ENCODE measurements at regions not wholly inside any gene's neighbourhood (a gene's known extent, or its start where the extent isn't known, plus 50 kb on each side); places are given as distances from the start of the nearest gene placed in this dataset.
"Not testable (repeated sequence)": the region's sequence is repeated elsewhere in the genome, so short reads cannot be mapped to it uniquely, and the experiment has no call there.

DNA sequence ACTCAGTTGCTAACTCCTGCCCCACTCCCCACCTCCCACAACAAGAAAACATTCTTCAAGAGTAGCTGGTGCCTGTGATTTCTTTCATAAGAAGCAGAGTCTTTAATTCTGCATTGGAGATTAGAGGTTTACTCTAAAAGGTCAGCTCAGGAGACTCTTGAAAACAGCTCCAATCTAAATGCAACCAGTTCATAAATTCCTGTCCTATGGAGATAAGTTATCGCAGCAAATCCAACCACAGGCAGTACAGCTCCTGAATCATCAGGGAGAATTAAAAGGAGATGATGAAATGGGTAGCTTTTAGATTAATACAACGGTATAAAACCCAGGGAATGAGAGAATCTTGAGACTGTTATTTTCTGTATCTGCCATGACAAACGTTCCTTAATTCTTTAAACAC, 130.7 kb downstream of the SOCS6 start:
- DNase-seq (ENCODE audit: low read depth), result no peak

DNA sequence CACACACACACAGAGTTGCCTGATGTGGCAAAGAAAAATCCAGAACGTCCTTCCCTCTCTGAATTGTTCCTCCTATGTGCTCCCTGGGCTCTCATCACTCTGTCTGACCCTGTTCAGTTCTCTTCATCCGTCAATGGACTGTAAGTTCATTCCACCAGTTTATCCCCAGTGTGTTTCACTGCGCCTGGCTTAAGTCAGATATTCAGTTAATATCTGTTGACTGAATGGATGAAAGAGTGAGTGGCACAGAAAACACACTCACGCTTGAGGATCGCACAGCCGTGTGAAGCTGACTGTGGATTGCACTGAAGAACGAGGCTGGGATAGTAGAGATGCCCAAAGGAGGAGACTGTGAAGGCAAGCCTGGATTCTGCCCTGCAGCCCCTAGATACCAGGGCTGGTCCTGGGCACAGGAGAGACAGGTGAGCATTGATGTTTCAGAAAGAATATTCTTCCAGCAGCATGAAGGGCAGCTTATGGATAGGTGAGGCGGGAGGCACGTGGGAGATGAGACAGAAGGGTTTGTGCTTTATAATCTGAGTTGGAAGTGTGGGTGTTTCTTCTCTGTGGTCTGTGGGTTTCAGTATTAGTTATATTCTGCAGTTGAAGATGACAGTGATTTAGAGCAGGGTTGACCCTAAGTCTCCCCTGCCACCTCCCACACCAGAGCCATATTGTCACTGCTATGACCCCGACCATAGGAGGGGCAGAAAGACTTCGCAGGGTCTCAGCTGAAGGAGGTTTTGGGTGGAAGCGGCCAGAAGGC, 129.9 kb downstream of the SOCS6 start:
- DNase-seq (ENCODE audit: low read depth), result no peak

DNA sequence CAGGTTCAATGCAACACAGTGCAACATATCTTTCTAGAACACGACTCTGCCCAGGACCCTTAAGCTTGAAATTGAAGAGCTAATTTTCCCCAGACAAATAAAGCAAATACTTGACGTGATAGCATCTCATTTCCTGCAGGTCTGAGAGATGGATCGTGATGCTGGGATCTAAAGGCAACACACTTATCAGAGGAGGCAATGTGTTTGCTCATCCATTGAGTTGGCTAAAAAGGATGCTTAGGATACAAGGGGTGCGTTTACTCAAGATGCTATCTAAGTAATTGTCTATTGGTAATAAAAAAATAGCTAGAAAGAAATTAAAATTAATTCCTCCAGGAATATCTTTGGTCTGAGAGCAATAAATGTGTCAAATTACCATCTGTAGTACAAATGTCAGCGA, 129.0 kb downstream of the SOCS6 start:
- no peak for DNase-seq (ENCODE audit: low read depth)

DNA sequence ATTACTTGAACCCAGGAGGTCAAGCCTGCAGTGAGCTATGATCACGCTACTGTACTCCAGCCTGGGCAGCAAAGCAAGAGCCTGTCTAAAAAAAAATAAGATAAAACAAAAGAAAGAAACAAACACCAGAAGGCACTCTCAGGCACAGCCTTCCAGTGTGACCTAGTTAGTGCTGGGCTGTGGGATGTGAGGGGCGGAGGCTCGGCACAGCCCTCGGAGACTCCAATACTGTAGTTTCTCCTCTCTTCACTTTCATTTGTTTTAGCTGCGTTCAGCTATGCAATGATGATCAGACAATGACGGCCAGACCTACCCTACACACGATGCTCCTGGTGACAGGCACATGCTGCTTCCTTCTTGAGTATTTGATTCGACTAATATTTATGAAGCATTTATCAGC, 127.7 kb downstream of the SOCS6 start:
- DNase-seq (ENCODE audit: low read depth), result no peak

DNA sequence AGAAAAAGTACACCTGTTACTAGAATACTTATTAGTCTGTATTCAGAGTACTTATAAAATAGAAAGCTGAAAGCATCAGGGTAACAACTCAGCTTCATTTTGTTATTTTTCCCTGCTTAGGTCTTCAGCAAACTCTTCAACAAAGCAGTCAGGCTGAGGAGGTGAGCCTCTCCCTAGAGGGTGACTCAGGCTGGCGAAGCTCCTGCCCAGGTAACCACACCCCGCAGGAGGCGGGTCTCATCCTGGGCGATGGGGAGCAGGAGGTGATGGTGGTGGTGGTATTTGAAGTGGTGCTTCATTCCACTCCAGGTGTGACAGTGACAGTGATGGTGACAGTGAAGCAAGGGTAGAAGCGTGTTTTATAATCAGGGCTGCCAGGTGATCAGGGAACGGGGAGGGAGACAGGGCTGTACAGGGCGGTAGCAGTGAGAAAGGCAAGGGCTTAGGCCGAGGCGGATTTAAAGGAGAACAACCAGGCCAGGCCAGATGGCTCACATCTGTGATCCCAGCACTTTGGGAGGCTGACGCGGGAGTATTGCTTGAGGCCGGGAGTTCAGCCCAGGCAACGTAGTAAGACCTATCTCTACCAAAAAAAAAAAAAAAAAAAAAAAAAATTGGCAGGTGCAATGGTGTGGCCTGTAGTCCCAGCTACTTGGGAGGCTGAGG, 127.1 kb downstream of the SOCS6 start:
- no peak for DNase-seq (ENCODE audit: low read depth)

DNA sequence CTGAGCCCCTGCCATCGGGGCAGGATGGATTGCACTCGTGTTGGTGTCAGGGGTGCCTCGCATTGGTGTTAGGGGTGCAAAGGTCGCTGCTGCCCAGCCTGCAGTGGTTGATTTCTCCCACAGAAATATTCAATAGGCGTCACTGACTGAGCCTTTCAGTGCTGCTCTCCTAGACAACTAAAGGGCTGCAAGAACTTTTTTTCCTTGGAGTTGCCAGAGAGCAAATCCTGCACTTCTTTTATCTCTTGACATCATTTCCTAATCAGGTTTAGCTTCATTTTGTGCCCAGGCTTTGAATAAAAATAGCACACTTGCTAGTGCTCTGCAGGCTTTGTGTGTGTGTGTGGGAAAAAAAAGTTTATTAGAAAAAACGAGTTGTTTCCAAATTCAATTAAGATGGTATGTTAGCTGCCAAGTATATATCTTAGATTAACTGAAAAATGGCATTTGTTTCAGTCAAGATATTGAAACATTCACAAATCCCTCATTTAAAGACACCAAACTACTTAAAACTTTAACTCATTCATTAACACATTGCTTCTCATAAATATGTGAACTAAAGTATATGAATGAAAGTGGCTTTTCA, 125.6 kb downstream of the SOCS6 start:
- no peak for DNase-seq (ENCODE audit: low read depth)

DNA sequence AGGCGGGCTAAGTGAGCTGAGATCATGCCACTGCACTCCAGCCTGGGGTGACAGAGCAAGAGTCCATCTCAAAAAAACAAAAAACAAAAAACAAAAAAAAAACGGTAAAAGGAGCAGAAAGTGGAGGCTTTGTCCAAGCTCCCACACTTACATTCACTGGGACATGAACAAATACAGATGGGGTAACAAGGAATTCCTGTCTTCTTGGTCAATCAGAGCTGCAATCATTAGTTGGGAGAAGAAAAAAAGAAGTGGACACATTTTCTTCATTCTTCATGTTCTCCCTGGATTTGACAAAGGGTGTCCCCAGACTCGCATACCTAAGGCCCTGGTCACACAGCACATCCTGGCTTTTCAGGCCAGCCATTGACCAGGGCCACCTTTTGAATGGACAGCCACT, 124.6 kb downstream of the SOCS6 start:
- no peak for DNase-seq (ENCODE audit: low read depth)

DNA sequence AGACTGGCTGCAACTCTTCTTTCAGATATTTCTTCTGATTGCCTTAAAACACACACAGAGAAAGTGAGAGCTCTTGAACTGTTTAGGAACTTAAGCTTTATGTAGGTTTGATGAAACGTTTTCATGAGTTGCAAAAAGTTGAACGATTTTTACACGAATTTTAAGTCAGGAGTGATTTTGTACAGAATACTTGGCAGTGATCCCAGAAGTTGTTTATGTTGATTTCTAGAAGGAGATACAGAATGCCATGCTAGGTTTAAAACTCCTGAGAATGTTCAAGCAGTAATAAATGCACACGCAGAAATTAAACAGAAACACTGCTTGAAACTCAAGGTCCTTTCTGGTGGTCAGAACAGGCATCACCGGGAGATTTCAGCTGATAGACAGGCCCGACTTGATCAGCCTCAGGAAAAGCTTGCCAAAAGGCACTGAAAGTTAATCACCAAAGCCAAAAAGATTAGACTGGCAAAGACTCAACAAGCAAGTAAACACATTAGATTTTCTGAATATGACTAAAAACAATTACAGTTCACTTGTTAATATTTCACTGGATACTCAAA, 123.1 kb downstream of the SOCS6 start:
- DNase-seq (ENCODE audit: low read depth), result no peak

DNA sequence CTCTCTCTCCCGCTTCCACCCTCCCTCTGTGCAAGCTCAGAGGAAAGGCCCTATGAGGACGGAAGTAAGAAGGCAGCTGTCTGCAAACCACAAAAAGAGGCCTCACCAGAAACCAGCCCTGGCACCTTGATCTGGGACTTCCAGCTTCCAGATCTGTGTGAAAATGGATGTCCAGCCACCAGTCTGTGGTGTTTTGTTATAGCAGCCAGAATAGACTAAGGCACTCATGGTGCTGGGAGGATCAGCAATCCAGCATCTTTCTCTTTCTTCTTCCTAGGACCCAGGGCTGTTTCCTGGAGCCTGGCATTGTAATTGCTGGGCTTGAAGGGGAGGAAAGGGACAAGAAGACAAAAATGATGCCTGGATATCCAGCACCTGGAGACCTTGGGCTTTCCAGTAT, 122.5 kb downstream of the SOCS6 start:
- DNase-seq (ENCODE audit: low read depth), result no peak

DNA sequence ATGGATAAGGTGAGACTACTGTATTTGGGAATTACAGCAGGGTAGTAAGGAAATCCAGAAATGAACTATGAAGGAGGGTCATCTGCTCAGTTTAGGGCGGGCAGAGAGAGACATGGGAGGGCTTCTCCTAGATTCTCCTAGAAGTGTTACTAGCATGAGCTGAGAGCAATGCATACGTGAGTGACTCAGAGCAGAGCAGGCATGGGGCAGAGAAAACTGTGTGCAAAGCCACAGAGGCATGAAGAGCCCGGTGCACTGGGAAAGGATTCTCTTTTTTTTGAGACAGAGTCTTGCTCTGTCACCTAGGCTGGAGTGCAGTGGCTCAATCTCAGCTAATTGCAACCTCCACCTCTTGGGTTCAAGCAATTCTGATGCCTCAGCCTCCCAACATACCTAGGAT, 116.2 kb downstream of the SOCS6 start:
- DNase-seq (ENCODE audit: low read depth), result no peak

DNA sequence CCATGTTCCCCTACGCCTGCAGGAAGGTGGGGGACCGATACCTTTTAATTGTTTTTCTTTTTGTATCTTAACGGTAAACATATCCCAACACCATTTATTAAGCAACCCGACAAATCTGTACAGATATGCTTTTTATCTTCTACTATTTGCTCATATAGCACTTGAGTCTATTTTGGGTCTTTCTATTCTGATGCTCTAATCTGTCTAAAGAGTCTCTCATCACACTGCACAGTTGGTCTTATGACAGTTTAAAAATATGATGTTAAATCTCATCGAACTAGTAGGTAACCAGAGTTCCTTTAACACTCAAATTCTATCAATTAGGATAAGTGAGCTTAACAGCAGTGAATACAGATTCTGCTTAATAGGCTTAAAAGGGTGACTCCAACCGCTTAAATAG, 111.6 kb downstream of the SOCS6 start:
- no peak for DNase-seq (ENCODE audit: low read depth)

DNA sequence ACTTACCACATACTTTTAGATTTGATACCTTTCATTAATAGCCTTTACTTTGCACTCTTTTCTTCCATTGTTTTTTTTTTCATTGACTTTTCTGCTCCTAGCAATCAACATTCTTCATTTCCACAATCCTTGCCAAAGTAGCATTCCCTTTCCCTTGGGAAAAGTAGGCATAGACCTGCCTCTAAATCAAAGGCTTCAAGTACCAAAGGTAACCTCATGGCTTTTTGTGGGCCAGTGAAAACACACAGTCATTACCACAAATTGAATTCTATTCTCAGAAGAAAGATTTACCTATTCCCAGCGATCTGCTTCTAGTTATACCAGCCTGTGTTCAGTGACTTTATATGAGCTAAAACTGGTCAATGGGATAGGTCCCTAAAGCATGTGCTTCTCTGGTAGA, 109.2 kb downstream of the SOCS6 start:
- no peak for DNase-seq (ENCODE audit: low read depth)

DNA sequence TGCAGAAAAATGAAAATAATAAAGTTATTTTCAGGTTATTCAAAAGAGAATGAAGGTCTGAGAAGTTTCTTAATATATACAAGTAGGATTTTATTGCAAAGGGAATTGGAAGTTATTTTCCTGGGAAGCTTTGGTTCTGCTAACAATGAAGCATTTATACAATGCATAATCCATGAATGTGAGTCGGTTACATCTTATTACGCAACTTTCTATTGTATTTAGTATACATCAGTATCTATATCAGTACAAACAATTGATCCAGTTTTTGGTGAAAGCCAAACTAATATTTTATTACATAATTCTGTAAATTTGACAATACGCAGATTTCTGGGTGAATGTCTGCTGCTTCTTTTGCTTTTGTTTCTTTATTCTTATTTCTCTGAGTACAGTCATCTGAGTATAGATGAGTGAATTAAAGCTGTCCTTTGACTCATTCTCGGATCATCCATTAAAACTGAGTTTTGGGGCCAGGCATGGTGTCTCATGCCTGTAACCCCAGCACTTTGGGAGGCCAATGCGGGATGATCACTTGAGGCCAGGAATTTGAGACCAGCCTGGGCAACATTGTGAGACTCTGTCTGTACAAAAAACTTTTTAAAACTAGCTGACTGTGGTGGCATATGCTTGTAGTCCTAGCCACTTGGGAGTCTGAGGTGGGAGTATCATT, 108.5 kb downstream of the SOCS6 start:
- DNase-seq (ENCODE audit: low read depth), result no peak

DNA sequence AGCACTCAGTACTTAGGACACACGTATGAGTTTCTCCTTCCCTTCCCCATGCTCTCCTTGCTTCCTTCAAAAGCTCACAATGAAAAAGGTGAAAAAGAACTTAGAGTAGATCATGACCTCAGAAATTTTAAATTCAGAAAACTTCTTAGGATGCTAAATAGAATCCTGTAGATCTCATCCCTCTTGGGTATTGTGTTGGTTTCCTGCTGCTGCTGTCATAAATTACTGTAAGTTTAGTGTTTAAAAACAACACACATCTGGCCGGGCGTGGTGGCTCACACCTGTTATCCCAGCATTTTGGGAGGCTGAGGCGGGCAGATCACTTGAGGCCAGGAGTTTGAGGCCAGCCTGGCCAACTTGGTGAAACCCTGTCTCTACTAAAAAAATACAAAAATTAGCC, 106.9 kb downstream of the SOCS6 start:
- not testable (repeated sequence) for DNase-seq (ENCODE audit: low read depth)

DNA sequence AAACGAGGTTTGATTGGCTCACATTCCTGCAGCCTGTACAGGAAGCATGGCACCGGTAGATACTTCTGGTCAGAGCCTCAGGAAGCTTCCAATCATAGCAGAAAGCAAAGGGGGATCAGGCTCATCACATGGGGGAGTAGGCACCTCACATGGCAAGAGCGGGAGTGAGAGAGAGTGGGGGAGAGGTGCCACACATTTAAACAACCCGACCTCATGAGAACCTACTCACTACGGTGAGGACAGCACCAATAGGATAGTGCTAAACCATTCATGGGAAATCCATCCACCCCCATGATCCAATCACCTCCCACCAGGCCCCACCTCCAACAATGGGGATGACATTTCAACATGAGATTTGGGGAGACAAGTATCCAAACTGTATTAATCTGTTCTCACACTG, 105.8 kb downstream of the SOCS6 start:
- DNase-seq (ENCODE audit: low read depth), result no peak

DNA sequence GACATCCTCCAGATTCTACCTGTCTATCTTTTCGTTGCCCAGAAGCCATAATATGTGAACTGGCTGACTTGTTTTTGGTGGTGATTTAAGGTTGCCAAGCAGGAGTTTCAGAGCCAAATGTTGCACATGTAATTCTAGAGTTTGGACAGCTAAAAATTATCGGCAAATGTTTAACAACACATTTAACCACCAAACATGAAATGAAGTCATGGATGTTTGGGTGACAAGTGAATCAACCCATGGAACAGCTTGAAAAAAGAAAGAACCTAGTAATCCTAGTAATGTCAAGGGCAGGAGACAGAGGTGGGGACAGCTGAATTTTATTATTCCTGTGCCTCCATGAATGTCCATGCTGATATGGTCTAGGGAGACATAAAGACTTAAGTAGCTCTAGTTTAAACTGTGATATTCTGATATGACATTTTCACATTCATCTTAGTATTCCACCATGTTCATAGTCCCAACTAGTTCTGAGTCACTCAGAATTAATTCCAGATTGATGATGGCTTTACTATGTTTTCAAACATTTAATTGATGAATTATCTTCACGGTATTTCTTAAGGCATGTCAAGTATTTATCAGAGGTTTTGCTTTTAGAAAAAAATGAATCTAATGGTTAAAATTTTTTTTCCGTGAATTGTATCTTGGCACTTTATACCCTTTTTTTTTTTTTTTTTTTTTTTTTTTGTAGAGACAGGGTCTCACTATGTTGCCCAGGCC, 101.7 kb downstream of the SOCS6 start:
- DNase-seq (ENCODE audit: low read depth), result no peak

DNA sequence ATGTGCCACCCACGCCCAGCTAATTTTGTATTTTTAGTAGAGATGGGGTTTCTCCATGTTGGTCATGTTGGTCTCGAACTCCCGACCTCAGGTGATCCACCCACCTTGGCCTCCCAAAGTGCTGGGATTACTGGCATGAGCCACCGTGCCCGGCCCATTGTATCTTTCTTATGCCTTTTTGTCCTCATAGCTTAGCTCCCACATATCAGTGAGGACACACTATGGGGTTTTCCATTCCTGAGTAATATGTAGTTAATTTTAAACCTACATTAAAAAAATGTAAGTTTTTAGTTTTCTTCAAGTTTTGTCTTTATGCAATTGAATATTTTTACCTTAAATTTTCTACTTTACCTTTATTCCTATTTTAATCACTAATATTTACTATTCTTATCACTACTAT, 100.2 kb downstream of the SOCS6 start:
- not testable (repeated sequence) for DNase-seq (ENCODE audit: low read depth)

DNA sequence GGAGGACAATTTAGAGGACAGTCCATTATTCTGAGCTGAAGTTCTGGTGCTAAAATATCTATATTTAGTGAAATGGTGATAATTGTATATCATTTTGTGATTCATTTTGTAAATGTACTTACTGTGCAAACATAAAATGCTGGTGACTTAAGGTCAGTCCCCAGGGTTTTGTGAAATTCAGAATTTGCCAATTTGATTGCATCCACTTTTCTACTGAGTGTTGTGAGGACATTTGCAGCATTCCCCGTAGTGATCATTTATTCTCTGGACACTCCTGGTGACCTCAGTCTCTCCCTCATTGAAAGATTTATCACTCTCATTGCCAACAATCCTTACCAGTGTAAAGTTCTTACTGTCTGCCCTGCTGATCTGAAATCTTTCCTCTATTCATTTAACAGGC, 98.2 kb downstream of the SOCS6 start:
- DNase-seq (ENCODE audit: low read depth), result no peak

DNA sequence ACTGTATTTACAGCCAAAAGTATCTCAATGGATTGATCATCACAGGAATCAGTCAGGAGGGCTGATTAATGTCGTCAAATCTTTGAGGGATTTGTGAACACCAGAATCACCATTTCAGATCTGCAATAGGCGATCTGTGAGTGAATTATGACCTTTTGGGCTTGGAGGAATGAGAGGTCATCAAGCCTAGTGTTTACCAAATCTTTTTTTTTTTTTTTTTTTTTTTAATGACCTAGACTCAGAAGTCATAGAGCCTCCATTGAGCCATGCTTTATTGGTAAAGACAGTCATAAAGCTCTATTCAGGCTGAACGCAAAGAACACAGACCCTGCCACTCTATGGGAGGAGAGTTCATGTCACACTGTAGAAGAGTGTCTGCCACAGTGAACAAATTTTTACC, 97.7 kb downstream of the SOCS6 start:
- DNase-seq (ENCODE audit: low read depth), result no peak

DNA sequence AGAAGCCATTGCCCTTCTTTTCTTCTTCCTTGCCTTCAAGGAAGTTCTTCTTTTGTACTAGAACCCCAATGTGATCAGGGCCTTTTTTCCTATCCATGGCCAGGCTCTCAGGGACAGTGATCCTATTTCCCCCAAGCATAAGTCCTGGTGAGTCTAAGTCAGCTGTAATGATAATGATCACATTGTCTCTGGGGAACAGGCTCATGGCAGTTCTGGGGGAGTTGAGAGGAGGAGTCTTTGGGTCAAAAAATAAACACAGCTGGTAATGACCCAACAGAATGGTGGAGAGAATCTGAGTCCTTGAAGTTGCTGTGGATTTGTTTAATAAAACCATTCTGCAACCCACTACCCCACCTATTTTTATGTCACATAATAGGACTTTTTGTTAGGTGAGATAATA, 96.6 kb downstream of the SOCS6 start:
- DNase-seq (ENCODE audit: low read depth), result no peak

DNA sequence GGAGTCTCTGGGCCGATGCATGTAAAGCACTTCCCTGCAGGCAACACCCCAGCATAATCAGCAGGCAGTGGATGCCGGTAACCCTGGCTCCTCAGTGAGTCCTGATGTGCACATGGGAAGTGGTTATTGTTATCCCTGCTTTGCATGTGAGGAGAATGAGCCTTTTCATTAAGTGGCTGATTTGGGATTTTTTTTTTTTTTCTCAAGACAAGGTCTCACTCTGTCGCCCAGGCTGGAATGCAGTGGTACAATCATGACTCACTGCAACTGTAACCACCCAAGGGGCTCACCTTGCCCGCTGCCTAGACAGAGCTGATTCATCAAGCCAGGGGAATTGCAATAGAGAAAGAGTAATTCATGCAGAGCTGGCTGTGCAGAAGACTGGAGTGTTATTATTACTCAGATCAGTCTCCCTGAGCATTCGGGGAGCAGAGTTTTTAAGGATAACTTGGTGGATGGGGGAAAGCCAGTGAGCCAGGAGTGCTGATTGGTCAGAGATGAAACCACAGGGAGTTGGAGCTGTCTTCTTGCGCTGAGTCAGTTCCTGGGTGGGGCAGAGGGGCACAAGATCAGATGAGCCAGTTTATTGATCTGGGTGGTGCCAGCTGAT, 95.4 kb downstream of the SOCS6 start:
- DNase-seq (ENCODE audit: low read depth), result no peak

All from stimulated activated CD8-positive, alpha-beta memory T cell treated with anti-CD3 and anti-CD28 coated beads, Interleukin-15, amount 100 ng/mL, for 1 hour (primary cell).